ENCODE measurements at regions not wholly inside any gene's neighbourhood (a gene's known extent, or its start where the extent isn't known, plus 50 kb on each side); places are given as distances from the start of the nearest gene placed in this dataset.

DNA sequence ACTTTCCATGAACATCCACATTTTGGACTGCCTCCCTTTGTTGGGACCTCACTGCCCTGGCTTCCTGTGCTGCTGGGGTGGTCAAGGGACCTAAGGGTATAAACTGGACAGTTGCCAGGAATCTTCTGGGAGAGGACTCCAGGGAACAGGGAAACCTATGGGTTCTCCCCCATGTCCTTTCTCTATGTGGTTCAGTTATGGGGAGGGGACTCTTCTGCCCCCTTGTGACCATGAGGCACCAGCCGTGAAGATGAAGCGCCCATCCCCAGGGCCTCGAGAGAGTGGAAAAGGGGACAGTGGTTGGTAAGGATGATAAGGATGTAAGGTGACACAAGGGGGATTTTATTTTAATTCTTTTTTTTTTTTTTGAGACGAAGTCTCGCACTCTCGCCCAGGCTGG, 177.0 kb upstream of the TMEM132C start:
- TF ChIP-seq, protein P1, sequence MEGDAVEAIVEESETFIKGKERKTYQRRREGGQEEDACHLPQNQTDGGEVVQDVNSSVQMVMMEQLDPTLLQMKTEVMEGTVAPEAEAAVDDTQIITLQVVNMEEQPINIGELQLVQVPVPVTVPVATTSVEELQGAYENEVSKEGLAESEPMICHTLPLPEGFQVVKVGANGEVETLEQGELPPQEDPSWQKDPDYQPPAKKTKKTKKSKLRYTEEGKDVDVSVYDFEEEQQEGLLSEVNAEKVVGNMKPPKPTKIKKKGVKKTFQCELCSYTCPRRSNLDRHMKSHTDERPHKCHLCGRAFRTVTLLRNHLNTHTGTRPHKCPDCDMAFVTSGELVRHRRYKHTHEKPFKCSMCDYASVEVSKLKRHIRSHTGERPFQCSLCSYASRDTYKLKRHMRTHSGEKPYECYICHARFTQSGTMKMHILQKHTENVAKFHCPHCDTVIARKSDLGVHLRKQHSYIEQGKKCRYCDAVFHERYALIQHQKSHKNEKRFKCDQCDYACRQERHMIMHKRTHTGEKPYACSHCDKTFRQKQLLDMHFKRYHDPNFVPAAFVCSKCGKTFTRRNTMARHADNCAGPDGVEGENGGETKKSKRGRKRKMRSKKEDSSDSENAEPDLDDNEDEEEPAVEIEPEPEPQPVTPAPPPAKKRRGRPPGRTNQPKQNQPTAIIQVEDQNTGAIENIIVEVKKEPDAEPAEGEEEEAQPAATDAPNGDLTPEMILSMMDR (IDR thresholded peaks at IDR 0.05; ENCODE audit: low read length): no peak
- TF ChIP-seq EZH2 (IDR thresholded peaks at IDR 0.05; ENCODE audit: borderline replicate concordance, low read length): no peak
